ENCODE measurements at regions not wholly inside any gene's neighbourhood (a gene's known extent, or its start where the extent isn't known, plus 50 kb on each side); places are given as distances from the start of the nearest gene placed in this dataset.

DNA sequence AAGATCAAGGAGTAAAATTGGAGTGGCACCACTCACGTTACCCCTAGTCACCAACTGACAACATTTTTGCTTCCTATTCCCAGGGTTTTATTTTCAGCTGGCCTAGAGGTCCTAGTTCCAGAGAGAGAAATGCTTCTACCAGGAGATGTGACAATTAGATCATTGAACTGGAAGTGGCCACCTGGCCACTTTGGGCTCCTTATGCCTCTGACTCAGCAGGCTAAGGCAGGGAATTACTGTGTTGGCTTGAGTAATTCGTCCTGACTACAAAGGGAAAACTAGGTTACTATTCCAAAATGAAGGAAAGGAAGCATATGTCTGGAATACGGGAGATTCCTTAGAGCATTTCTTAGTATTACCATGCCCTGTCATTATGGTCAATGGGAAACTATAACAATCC, 831.6 kb upstream of the NDST4 start:
- TF ChIP-seq, protein P1, sequence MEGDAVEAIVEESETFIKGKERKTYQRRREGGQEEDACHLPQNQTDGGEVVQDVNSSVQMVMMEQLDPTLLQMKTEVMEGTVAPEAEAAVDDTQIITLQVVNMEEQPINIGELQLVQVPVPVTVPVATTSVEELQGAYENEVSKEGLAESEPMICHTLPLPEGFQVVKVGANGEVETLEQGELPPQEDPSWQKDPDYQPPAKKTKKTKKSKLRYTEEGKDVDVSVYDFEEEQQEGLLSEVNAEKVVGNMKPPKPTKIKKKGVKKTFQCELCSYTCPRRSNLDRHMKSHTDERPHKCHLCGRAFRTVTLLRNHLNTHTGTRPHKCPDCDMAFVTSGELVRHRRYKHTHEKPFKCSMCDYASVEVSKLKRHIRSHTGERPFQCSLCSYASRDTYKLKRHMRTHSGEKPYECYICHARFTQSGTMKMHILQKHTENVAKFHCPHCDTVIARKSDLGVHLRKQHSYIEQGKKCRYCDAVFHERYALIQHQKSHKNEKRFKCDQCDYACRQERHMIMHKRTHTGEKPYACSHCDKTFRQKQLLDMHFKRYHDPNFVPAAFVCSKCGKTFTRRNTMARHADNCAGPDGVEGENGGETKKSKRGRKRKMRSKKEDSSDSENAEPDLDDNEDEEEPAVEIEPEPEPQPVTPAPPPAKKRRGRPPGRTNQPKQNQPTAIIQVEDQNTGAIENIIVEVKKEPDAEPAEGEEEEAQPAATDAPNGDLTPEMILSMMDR (IDR thresholded peaks at IDR 0.05 in 8 of 11, conservative IDR thresholded peaks at IDR 0.05 in 3 of 11), result no peak
- no peak for TF ChIP-seq POLR2A (IDR thresholded peaks at IDR 0.05)
